Activated CD8-positive, alpha-beta T cell treated with anti-CD3 and anti-CD28 coated beads for 36 hours (primary cell): ENCODE measurements at regions not wholly inside any gene's neighbourhood (a gene's known extent, or its start where the extent isn't known, plus 50 kb on each side); places are given as distances from the start of the nearest gene placed in this dataset.

Experiments used
- ATAC-seq: fragments of 200-7000 bp; cut with Tn5 transposase; one replicate; pipeline ENCODE4 v1.10.0; 2021; ENCODE audit warnings: mild to moderate bottlenecking, moderate library complexity
- CTCF ChIA-PET: fragments of 350-600 bp; sonication (Branson Sonifier 250); formaldehyde crosslinking; loops from one replicate; lab custom pipeline; 2021; ENCODE audit warnings: antibody characterized with exemption; lab: Charles Lee
- POLR2A ChIA-PET: fragments of 350-600 bp; sonication (Branson Sonifier 250); formaldehyde crosslinking; loops from one replicate; lab custom pipeline; 2021; ENCODE audit warnings: antibody characterized with exemption; lab: Charles Lee
- DNase-seq: peaks from one replicate; pipeline ENCODE4 v3.0.0-alpha.2; 2020
- H3K27ac Mint-ChIP-seq: one replicate; pipeline ENCODE4 v1.8.0; 2021; ENCODE audit warnings: mild to moderate bottlenecking, mixed read lengths
- H3K27me3 Mint-ChIP-seq: one replicate; pipeline ENCODE4 v1.8.0; 2021; ENCODE audit warnings: mixed read lengths
- H3K36me3 Mint-ChIP-seq: one replicate; pipeline ENCODE4 v1.8.0; 2021; ENCODE audit warnings: low read depth, mixed read lengths
- H3K4me1 Mint-ChIP-seq: one replicate; pipeline ENCODE4 v1.8.0; 2021; ENCODE audit warnings: low read depth, mixed read lengths
- H3K4me3 Mint-ChIP-seq: one replicate; pipeline ENCODE4 v1.8.0; 2021; ENCODE audit warnings: mild to moderate bottlenecking, moderate library complexity, mixed read lengths
- H3K9me3 Mint-ChIP-seq: one replicate; pipeline ENCODE4 v1.8.0; 2021; ENCODE audit warnings: mixed read lengths
- intact Hi-C: fragments of 100-400 bp; cut with micrococcal nuclease; formaldehyde crosslinking; loops from one replicate; pipeline ENCODE4 v1.10.0; 2022
- TF ChIP-seq, protein P1 (sequence below): fragments of 200-600 bp; IDR thresholded peaks from one replicate; pipeline ENCODE4 v1.8.0; 2022; ENCODE audit warnings: antibody characterized with exemption, mild to moderate bottlenecking

DNA sequence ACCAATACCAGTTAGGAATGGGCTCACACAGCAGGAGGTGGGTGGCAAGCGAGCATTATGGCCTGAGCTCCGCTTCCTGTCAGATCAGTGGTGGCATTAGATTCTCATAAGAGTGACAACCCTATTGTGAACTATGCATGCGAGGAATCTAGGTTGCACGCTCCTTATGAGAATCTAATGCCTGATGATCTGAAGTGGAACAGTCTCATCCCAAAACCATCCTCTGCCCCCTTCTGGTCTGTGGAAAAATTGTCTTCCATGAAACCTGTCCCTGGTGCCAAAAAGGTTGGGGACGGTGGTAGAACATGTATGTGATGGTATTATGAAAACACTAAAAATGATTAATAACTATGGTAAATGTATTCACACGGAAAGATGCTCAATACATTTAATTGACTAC lies 99.7 kb upstream of the HIVEP1 start:
- no peak overlapping the region for H3K27ac Mint-ChIP-seq
- no peak for DNase-seq
- TF ChIP-seq, protein P1, sequence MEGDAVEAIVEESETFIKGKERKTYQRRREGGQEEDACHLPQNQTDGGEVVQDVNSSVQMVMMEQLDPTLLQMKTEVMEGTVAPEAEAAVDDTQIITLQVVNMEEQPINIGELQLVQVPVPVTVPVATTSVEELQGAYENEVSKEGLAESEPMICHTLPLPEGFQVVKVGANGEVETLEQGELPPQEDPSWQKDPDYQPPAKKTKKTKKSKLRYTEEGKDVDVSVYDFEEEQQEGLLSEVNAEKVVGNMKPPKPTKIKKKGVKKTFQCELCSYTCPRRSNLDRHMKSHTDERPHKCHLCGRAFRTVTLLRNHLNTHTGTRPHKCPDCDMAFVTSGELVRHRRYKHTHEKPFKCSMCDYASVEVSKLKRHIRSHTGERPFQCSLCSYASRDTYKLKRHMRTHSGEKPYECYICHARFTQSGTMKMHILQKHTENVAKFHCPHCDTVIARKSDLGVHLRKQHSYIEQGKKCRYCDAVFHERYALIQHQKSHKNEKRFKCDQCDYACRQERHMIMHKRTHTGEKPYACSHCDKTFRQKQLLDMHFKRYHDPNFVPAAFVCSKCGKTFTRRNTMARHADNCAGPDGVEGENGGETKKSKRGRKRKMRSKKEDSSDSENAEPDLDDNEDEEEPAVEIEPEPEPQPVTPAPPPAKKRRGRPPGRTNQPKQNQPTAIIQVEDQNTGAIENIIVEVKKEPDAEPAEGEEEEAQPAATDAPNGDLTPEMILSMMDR = peak; percentile 22
- ChIA-PET POLR2A (interaction anchor here (0.6 kb wide), 1 partner anchor 204 kb away, joined by 3 read pairs; no protein-coding TSS in a partner anchor), CTCF (interaction anchor here (0.7 kb wide), 1 partner anchor 327 kb away, joined by 3 read pairs; no protein-coding TSS in a partner anchor)
- ATAC-seq = no peak
- H3K36me3 Mint-ChIP-seq = no peaks in the 10 kb centered on the region
- intact Hi-C loops = no loop called here
- no peak overlapping the region for H3K4me3 Mint-ChIP-seq
- no peaks in the 10 kb centered on the region for H3K27me3 Mint-ChIP-seq
- H3K9me3 Mint-ChIP-seq = no peaks in the 10 kb centered on the region
- peaks cover 2% of the 10 kb centered on the region for H3K4me1 Mint-ChIP-seq

DNA sequence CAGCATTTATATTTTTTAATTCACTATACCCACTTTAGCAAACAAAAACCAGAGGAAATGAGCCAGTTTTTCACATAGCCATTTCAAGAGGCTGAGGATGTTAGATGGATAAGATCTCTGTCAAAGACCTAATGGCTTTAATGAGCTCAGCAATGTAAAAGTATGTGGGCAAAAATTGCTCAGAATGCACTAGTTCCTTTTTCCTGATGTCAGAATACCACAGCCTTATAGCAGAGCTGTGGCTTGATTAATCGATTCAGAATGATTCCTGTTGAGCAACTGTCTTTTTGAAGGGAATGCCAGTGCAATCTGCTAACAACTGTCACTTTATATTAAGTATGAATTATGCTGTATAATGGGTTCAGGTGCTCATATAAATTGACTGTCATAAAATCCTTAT lies 100.6 kb upstream of the HIVEP1 start:
- TF ChIP-seq, protein P1 = no peak
- H3K27ac Mint-ChIP-seq = no peak overlapping the region
- H3K36me3 Mint-ChIP-seq = no peaks in the 10 kb centered on the region
- no peak for ATAC-seq
- ChIA-PET CTCF (interaction anchor here (1.0 kb wide), 1 partner anchor 256 kb away, joined by 6 read pairs; no protein-coding TSS in a partner anchor), POLR2A (no interaction called here)
- intact Hi-C loops = no loop called here
- peaks cover 2% of the 10 kb centered on the region for H3K4me1 Mint-ChIP-seq
- DNase-seq = no peak
- H3K9me3 Mint-ChIP-seq = peaks cover 1% of the 10 kb centered on the region
- H3K4me3 Mint-ChIP-seq = no peak overlapping the region
- H3K27me3 Mint-ChIP-seq = no peaks in the 10 kb centered on the region

- Mint-ChIP-seq H3K27ac (no peak overlapping the region), H3K9me3 (peaks cover 1% of the 10 kb centered on the region), H3K4me1 (peaks cover 2% of the 10 kb centered on the region), H3K4me3 (no peak overlapping the region), H3K36me3 (no peaks in the 10 kb centered on the region), H3K27me3 (peaks cover 4% of the 10 kb centered on the region)
- no peak for DNase-seq
- intact Hi-C loops = no loop called here
- ChIA-PET CTCF (no interaction called here), POLR2A (no interaction called here)
- TF ChIP-seq, protein P1 = no peak
- no peak for ATAC-seq
Measured at GRCh38 chr6:11909696-11910132, 102.4 kb upstream of the HIVEP1 start.

- H3K27ac Mint-ChIP-seq = no peak overlapping the region
- intact Hi-C loops = no loop called here
- CTCF ChIA-PET = no interaction called here
- TF ChIP-seq, protein P1 = no peak
- ATAC-seq (no peak), DNase-seq (no peak)
- no peak overlapping the region for H3K4me3 Mint-ChIP-seq
- H3K36me3 Mint-ChIP-seq = no peaks in the 10 kb centered on the region
- POLR2A ChIA-PET = no interaction called here
- H3K4me1 Mint-ChIP-seq = peaks cover 2% of the 10 kb centered on the region
- H3K27me3 Mint-ChIP-seq = peaks cover 6% of the 10 kb centered on the region
- peaks cover 1% of the 10 kb centered on the region for H3K9me3 Mint-ChIP-seq
Measured at GRCh38 chr6:11908436-11909105, 103.5 kb upstream of the HIVEP1 start.

DNA sequence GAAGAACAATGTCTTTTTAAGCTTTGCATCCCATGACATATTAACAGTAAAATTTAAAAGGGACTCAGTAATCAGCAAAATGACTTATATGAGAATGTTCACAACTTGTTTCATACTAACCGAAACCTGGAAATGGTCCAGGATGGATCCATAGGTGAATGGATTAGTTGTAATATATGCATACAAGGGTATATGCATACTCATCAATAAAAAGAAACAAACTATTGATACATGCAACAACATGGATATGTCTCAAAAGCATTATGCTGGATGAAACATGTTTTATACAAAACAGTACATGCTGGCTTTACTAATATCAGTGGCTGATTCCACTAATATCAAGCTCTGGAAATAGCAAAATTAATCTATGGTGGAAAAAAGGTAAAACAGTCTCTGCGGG lies 108.5 kb upstream of the HIVEP1 start:
- Mint-ChIP-seq H3K27ac (no peak overlapping the region), H3K27me3 (peaks cover 9% of the 10 kb centered on the region), H3K9me3 (peaks cover 1% of the 10 kb centered on the region), H3K4me3 (no peak overlapping the region), H3K4me1 (peaks cover 21% of the 10 kb centered on the region), H3K36me3 (no peaks in the 10 kb centered on the region)
- ATAC-seq (no peak), DNase-seq (no peak)
- POLR2A ChIA-PET = no interaction called here
- TF ChIP-seq, protein P1 = no peak
- CTCF ChIA-PET = no interaction called here
- intact Hi-C loops = no loop called here
